IPS DF 19.7 (cell line): ENCODE measurements at regions not wholly inside any gene's neighbourhood (a gene's known extent, or its start where the extent isn't known, plus 50 kb on each side); places are given as distances from the start of the nearest gene placed in this dataset.
"Not testable (repeated sequence)": the region's sequence is repeated elsewhere in the genome, so short reads cannot be mapped to it uniquely, and the experiment has no call there.

Experiments used
- DNase-seq: peaks from one replicate; pipeline ENCODE4 v3.0.0-alpha.2; 2013; ENCODE audit warnings: low read depth, low spot score

DNA sequence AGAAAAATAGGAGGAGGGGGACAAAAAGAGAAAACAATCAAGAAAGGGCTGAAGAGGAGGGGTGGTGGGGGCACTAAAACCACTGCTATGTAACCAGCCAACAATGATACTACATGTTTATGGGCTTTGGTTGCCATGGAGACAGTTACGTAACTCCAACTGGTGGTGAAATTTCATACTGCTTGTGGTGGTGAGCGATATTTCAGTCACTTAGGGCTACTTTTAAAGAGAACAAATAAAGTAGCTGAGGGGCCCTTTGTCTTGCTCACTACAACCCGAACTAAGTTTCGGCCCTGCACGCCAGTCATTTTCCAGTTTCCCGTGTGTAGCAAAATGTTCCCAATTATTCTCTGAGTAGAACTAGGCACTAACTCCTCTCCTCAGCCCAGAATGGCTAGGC is 275.2 kb upstream of the EDA2R start:
- DNase-seq, result no peak

DNA sequence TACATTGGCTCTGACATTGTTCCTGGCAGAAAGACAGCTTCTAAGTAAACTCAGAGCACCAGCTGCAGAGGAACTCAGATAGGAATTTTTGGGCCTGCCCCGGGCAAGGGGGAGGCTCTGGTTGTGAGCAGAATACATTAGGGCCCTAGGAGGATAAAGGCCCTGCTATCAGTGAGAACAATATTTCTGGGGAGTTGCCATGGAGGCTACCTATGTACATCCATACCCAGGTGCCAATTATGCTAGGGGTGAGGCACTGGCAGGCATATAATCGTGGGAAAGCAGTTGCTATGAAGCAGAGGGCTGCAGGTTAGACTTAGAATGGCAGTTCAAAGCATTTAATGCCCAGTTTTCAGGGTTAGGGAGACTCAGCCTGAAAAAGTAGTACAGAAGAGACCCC is 273.5 kb upstream of the EDA2R start:
- DNase-seq, result no peak

DNA sequence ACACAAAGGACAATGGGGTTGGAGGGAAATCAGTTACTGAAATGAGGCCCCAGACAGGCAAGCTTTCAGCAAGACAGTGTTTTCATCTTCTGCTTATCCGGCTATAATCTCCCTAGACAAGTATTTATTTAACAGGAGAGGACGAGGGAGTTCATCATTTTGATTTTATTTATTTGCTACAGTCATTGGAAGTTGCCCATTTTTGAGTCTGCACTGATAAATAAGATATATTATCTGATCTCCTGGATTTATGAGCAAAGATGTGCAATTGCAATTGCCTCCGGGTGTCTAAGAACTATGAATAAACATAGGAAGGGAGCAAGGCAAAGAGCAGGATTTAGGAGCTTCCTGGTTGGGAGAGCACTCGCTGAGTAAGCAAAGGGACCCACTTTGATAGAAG is 263.2 kb upstream of the EDA2R start:
- no peak for DNase-seq

DNA sequence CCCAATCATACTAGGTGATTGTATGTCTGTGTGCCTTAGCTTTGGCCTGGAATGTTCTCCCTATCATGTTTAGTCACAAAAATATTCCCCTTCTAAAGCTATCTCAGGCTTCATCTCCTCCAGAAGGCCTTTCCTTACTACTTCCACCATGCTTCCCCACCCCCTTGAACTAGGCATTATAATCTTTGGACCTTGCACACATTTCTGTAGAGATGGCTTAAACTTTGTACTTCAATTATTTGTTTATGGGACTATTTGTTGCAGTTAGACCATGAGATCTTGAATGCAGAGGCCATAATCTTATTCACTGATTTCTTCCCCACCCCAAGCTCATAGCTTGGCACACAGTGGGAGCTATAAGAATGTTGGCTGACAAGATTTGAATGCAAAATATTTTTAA is 262.0 kb upstream of the EDA2R start:
- no peak for DNase-seq

DNA sequence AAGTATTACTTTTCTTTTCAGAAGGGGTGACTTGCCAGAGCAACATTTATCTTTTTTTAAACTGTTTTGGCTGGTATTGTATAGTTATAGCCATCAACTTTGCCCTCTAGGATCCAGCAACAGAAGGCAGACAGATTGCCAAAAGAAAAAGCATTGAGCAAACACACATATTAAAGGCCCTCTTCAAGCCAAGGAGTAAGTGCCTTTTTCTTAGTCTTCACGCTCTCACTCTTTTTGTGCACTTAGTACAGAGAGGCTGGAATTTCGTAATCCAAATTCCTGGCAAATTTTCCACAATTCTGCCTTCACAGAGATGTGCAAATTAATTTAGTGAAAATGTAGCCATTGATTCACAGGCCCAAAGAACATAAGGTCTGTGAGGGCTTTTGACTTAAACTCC is 253.1 kb upstream of the EDA2R start:
- no peak for DNase-seq

DNA sequence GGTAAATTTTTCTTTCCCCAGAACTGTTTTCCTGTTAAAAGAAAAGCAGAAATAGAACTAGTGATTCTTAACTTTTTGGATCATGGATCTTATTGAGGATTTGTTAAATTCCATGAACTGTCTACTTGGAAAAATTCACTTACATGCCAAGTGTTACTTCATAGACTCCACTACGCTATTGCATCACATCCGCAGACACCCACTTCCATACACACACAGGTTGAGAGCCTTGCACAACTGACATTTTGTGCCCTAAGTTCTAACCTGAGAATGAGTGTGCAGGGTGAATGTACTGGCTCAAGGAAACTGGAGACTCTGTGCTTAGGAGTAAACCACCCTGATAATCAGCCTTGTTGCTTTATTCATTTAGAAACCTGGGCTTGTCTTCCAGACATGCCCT is 250.5 kb upstream of the EDA2R start:
- DNase-seq, result no peak

DNA sequence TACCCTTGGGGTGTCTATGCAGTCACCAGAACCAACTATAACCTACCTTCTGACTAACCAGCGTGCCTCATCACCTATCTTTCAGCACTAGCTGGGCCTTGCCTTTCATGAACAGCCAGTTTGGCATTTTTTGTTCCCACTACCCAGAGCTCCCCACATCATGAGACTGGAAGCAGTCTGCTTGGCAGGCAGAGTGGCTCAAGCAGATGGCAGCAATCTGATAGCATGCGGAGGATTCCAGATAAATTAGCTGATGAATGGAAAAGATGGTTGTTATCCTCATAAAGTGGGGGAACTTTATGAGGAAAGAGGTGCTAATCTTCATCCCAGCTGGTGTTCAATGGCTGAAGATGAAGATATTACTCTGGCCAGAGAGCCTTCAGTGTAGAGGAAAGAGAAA is 243.2 kb upstream of the EDA2R start:
- DNase-seq, result no peak

DNA sequence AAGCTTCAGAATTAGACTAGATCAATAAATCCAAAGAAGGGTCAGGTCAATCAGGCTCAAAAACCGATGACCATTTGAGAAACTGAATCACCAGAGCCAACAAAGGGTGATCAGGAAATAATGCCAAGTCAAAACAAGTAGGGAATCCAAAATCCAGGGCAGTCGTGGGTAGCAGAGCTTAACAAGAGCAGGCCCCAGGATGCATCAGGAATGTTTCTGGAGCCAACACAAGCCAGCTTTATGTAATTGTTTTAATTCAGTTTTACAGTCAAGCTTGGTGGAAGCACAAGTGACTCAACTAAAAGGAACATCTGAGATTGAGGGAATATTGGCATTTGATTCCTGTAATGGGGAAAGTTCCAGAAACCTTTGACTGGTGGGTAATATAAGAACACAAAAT is 237.9 kb upstream of the EDA2R start:
- DNase-seq, result no peak

DNA sequence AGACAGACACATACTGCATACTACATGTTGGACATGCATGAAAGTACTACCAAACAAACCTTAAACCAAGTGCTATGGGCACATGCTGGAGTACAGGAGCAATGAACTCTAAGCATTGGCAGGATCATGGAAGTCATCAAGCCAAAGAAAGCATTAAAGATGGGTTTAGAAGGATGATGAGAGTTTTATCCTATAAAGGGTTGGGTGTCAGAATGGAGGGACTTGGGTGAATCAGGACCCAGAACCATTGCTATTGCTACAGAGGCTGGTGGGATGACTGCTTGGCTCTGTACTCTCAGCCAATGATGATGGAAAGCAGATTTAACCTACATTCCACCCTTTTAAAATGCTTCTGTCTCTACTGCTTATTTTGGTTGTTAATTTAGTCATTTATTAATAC is 233.9 kb upstream of the EDA2R start:
- no peak for DNase-seq

DNA sequence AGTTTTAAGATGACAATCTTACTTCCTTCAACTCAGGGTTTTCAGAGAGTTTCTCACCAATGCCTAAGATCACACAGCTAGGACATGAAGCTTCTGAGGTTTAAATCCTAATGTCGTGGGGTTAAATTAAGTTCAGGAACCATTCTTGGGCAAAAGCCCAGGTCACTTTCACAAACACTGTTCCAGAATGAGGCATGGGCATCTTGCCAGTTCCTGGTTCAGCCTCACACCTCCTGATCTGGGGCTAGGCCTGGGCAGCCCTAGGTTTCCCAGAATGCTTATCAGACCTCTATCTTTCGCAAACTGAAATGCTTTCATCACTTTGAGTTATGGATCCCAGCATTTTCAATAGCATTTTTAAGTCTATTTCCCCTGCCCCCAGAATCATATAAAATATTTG is 224.8 kb upstream of the EDA2R start:
- DNase-seq, result no peak

DNA sequence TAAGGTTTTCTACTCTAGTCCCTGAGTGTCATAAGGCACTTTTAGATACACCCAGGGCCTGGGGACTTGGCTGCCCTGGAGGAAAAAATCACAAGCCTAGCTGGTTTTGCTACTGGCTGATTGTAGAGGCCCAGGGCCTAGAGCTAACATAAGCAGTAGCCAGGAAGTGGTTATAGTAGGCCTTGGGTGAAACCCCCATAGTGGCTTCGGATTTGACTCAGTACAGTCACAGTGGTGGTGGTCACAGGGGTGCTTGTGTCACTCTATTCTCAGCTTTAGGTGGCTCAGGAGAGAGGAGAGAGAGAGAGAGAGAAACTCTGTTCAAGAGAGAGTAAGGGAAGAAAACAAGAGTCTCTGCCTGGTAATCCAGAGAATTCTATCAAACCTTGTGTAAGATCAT is 194.5 kb upstream of the EDA2R start:
- no peak for DNase-seq

DNA sequence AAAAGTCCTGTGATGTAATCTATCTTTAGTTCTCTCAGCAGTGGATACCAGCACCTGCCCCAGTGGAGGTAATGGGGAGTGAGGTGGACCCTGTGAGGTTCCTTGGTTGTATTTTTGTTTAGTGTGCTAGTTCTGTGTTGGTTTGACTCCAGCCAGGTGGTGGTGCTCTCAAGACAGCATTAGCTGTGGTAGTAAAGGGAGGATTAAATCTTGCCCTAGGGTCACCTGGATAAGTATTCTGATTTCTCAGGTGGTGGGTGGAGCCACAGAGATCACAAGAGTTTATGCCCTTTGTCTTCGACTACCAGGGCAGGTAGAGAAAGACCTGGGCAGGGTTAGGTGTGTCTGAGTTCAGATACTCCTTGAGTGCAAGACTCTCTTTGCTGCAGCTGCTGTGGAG is 176.3 kb upstream of the EDA2R start:
- peak; percentile 0 for DNase-seq

DNA sequence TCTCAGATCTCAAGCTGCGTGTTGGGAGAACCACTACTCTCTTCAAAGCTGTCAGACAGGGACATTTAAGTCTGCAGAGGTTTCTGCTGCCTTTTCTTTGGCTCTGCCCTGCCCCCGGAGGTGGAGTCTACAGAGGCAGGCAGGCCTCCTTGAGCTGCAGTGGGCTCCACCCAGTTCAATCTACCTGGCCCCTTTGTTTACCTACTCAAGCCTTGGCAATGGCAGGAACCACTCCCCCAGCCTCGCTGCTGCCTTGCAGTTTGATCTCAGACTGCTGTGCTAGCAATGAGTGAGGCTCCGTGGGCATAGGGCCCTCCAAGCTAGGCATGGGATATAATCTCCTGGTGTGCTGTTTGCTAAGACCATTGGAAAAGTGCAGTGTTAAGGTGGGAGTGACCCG is 155.6 kb upstream of the EDA2R start:
- DNase-seq, result not testable (repeated sequence)

DNA sequence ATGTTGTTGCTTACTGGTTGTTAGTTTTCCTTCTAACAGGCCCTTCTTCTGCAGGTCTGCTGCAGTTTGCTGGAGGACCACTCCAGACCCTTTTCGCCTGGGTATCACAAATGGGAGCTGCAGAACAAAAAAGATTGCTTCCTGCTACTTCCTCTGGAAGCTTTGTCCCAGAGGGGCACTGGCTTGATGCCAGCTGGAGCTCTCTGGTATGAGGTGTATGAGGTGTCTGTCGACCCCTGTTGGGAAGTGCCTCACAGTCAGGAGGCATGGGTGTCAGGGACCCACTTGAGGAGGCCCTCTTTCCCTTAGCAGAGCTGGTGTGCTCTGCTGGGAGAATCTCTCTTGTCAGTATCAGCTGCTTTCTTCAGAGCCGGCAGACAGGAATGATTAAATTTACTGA is 127.4 kb upstream of the EDA2R start:
- no peak for DNase-seq

DNA sequence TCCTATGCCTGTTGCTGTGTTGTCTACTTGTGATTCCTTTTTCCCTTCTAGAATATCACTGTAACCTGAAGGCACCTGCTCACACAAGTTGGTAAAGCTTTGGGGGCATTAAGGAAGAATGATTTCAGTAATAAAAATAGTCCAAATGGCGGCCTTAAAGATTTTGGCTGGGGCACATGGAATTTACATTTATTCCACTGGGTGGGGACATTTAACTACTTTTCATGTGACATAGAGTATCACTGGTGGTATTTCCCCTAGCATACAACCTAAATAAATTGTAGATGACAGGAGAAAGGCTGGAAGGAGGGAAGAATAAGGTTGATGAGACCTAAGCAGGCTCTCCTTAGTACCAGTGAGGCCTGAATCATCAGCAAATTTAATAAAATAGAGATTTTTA is 121.8 kb upstream of the EDA2R start:
- DNase-seq, result no peak

DNA sequence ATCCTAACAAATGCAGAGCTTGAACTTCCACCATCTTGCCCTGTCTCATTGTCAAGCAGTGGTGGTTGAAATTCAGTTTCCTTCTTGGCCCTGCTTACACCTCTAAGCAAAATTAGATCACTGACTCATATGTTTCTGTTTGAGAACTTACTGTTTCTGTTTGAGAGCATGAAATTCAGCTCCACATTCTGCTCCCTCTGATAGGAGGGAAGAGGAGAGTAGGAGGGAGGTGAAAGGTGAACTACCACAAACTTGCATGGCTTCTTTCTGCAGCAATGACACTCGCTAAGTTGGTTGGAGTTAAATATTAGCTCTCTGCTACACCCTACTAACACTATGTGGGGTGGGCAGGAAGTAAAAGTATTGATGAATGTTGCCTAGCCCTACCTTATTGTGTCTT is 117.8 kb upstream of the EDA2R start:
- DNase-seq, result no peak

DNA sequence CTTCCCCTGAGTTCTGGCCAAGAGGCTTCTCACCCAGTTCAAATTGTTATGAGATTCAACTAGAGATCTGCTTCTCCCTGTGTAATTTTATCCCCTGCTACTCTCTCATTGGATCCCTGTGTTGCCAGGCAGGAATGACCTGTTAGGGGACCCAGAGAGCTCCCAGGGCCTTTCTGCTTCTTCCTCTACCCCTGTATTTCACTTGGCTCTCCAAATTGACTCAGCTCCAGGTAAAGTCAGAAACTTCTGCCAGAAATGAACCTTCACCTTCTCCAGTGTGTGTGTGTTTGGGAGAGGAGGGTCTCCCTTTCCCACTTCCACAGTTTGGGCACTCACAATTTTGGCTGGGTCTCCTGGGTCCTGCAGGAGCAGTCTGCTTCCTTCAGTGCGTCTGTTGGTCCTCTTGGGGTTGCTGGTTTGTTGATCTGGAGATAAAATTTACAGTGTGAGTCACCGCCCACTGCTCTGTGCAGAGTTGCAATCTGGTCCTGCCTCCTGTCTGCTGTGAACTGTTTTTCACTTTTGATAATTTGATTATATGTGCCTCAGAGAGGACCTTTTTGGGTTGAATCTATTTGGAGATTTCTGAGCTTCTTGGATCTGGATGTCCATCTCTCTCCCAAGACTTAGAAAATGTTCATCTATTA is 112.4 kb upstream of the EDA2R start:
- DNase-seq, result no peak

DNA sequence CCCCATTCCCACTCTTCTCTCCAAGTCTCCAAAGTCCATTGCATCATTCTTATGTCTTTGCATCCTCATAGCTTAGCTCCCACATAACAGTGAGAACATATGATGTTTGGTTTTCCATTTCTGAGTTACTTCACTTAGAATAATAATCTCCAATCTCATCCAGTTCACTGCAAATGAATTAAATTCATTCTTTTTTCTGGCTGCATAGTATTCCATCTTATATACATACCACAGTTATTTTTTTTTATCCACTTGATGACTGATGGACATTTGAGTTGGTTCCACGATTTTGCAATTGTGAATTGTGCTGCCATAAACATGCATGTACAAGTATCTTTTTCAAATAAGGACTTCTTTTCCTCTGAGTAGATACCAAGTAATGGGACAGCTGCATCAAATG is 105.6 kb upstream of the EDA2R start:
- not testable (repeated sequence) for DNase-seq

DNA sequence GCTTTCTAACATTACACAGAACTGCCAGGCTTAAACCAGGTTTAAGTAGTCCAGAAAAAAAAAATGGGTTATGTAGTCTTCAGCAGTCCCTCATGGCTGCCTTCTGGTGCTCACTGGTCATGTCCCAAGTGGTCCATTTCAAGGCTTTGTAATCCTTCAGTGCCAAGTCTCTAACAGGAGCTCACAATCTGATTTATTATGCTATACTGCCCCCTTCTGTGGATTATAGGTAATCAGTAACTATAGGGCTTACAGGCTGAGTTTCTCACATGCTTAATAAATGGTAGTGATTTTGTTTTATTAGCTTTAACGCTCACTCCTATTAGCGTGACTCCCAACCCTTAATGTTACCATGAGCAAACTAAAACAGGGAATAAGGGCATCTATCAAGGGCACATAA is 92.5 kb upstream of the EDA2R start:
- no peak for DNase-seq

DNA sequence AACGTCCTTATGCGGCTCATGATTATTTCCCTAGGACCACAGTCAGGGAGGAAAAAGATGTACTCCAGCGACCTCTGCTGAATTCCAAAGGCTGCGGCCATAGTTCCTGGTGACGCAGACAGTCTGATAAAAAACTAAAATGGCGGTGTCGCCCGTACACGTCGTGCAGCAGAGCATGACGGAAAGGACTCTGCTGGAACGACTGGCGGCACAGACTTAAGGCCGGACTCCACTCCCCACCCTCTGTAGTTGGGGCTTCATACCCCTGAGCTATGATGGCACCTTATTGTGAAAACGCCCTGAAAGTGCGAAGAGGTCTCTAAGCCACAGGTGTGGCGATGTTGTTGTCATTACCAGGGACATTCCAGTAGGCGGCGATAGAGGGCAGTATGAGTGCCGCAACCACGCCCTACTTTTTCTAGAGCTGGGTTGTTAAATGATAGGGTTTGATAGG is 90.0 kb upstream of the EDA2R start:
- DNase-seq, result no peak

DNA sequence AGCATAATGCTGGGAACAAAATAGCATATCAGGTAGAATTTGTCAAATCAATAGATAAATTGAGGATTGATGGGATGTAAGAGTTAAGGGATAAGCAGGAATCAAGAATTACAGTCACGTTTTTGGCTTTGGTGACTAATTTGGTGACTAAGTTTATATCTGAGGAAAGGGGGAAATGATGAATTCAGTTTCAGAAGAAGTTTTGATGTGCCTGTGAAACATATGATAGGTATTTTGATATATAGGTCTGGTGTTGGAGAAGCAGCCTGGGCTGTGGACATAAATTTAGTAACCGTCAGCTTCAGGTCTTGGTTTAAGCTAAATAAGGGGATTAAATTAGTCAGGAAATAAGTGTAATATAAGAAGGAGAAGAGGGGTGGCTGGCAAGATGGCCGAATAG is 79.0 kb upstream of the EDA2R start:
- no peak for DNase-seq

DNA sequence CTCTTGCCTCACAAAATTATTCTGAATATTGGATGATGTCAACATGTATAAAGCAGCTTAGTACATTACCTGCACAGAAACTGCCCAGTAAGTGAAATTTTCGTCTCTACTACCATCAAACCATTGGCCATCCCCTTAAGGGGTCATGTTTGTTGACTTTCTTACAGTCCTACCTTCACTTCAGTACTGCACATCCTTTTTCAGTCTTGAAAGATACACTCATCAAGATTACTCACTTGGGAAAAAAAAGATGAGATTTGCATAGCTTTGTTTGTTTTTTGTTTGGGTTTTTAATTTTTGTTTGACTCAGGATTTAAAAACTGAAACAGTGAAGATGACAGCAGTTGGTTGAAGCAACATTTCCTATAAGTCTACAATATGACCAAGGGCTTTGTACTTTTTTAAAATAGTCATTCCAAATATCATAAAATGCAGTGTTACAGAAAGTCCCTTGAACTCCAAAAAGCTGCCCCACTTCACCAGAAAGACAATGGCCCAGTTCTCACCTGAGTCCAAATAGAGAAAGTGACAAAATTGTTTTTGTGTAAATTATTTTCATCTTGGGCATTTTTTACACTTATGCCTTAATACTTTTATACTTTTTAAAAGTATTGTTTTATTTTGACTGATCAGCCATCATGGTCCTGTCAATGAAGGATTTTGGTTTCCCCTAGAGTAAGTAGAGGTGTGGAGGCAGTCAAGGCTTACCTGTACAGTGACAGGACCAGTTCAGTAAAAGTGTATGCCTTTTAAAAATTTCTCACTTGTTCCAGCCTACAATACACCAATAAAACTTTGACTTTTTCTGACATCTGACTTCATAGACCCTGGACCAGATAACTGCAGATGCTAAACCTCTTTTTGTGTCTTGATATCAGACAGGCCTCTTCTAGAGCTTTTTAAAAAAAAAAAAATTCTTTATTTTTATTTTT is 59.7 kb upstream of the EDA2R start:
- DNase-seq, result no peak

DNA sequence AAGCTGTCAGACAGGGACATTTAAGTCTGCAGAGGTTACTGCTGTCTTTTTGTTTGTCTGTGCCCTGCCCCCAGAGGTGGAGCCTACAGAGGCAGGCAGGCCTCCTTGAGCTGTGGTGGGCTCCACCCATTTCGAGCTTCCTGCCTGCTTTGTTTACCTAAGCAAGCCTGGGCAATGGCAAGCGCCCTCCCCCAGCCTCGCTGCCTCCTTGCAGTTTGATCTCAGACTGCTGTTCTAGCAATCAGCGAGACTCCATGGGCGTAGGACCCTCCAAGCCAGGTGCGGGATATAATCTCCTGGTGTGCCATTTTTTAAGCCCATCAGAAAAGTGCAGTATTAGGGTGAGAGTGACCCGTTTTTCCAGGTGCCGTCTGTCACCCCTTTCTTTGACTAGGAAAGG is 53.6 kb upstream of the EDA2R start:
- not testable (repeated sequence) for DNase-seq
